Neural progenitor cell (in vitro differentiated cells): ENCODE measurements at regions not wholly inside any gene's neighbourhood (a gene's known extent, or its start where the extent isn't known, plus 50 kb on each side); places are given as distances from the start of the nearest gene placed in this dataset.

Experiments used
- EZH2 ChIP-seq: fragments of 200-600 bp; sonication (generic); IDR thresholded peaks from 2 replicates; pipeline ENCODE4 v1.6.1; 2017; ENCODE audit warnings: antibody characterized with exemption, mild to moderate bottlenecking, moderate library complexity
- TF ChIP-seq, protein P1 (sequence below): fragments of 200-600 bp; sonication (generic); IDR thresholded peaks from 2 replicates; pipeline ENCODE4 v1.5.1; 2017; ENCODE audit warnings: antibody characterized with exemption, mild to moderate bottlenecking

DNA sequence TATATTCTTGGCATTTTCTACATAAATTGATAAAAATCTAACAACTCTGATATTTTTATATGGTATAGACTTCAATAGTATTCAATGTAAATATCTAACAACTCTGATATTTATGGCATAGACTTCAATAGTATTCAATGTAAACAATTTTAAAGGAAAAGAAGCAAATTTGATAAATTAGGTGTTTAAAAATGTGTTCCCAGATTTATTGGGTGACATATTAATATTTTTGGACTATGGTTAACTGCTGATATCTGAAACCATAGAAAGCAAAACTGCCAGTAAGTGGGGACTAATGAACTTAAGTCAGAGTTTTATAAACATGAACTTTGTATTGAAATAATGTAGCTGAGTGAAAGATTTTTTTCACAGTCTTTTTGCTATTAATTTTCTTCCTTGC is 1576.0 kb upstream of the DDX18 start:
- TF ChIP-seq, protein P1, sequence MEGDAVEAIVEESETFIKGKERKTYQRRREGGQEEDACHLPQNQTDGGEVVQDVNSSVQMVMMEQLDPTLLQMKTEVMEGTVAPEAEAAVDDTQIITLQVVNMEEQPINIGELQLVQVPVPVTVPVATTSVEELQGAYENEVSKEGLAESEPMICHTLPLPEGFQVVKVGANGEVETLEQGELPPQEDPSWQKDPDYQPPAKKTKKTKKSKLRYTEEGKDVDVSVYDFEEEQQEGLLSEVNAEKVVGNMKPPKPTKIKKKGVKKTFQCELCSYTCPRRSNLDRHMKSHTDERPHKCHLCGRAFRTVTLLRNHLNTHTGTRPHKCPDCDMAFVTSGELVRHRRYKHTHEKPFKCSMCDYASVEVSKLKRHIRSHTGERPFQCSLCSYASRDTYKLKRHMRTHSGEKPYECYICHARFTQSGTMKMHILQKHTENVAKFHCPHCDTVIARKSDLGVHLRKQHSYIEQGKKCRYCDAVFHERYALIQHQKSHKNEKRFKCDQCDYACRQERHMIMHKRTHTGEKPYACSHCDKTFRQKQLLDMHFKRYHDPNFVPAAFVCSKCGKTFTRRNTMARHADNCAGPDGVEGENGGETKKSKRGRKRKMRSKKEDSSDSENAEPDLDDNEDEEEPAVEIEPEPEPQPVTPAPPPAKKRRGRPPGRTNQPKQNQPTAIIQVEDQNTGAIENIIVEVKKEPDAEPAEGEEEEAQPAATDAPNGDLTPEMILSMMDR, result no peak
- no peak for TF ChIP-seq EZH2
